Caki2 (cell line): ENCODE measurements at regions not wholly inside any gene's neighbourhood (a gene's known extent, or its start where the extent isn't known, plus 50 kb on each side); places are given as distances from the start of the nearest gene placed in this dataset.
"Not testable (repeated sequence)": the region's sequence is repeated elsewhere in the genome, so short reads cannot be mapped to it uniquely, and the experiment has no call there.

Experiments
- DNase-seq: peaks from one replicate; pipeline ENCODE4 v3.0.0-alpha.2; 2015; ENCODE audit warnings: low read depth
- in situ Hi-C: cut with HindIII; loops from 2 replicates; pipeline ENCODE4 v1.10.0; 2016; ENCODE audit warnings: low sequenced_read_pairs, low pct_unique_long_range_greater_than_20kb, mixed read lengths

GRCh38 chr7:1298051-1298930, 65.6 kb downstream of the UNCX start:
- in situ Hi-C loops = no loop called here

GRCh38 chr7:1298931-1299885, 66.5 kb downstream of the UNCX start:
- no peak for DNase-seq
- in situ Hi-C loops = no loop called here

More at GRCh38 chr7:1298051-1298930, 65.6 kb downstream of the UNCX start:
- DNase-seq = no peak

DNA sequence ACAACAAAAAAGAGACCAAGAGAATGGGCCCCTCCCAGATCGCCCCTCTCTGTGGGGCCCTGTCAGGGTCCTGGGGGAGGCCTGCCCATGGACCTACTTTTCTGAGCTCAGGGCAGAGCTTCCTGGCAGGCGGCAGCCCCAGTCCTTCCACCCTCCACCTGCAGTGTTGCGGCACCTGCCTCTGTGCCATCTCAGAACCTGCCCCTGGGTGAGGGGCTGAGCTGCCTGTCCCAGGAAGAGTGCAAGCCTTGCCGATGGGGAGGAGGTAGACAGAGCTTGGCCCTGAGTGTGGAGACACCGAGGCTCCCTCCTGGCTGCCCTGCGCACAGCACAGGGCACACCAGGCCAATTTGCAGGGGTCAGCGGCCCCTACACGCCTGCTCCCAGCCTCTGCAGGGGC, 67.5 kb downstream of the UNCX start:
- DNase-seq = no peak
- in situ Hi-C loops = no loop called here

GRCh38 chr7:1300636-1301035, 68.0 kb downstream of the UNCX start:
- in situ Hi-C loops = no loop called here
- DNase-seq = no peak

GRCh38 chr7:1301054-1301881, 68.6 kb downstream of the UNCX start:
- DNase-seq = no peak
- in situ Hi-C loops = no loop called here

DNA sequence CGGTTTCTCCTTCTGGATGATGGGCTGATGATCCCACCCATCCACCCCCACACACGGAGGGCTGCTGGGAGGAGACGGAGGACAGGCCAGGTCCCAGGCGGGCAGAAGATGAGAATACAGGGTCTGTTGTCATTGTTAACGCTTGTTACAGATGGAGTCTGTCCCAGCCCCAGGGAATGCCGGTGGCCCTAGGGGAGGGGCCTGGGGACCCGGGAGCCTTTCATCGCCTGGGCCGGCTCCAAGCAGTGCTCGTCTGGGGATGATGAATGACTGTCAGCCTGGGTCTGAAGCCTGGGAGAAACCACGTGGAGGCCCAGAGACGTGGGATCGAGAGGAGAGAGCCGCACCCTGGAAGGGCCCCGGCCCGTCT, 69.2 kb downstream of the UNCX start:
- in situ Hi-C loops = no loop called here
- no peak for DNase-seq

- in situ Hi-C loops = no loop called here
- no peak for DNase-seq
Measured at GRCh38 chr7:1302936-1303335, 70.3 kb downstream of the UNCX start.

- DNase-seq = not testable (repeated sequence)
Measured at GRCh38 chr7:1304011-1304410, 71.3 kb downstream of the UNCX start.

DNA sequence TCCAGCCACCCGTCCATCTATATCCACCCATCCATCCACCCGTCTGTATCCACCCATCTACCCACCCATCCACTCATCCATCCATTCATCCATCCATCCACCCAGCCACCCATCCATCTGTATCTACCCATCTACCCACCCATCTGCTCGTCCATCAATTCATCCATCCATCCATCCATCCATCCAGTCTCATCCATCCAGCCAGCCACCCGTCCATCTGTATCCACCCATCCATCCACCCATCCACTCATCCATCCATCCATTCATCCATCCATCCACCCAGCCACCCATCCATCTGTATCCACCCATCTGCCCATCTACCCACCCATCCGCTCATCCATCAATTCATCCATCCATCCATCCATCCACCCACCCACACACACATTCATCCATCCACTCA, 73.2 kb downstream of the UNCX start:
- in situ Hi-C loops = no loop called here
- no peak for DNase-seq

More at GRCh38 chr7:1304011-1304410, 71.3 kb downstream of the UNCX start:
- in situ Hi-C loops = not testable (repeated sequence)

GRCh38 chr7:1307828-1308227, 75.2 kb downstream of the UNCX start:
- DNase-seq = no peak
- in situ Hi-C loops = no loop called here

DNA sequence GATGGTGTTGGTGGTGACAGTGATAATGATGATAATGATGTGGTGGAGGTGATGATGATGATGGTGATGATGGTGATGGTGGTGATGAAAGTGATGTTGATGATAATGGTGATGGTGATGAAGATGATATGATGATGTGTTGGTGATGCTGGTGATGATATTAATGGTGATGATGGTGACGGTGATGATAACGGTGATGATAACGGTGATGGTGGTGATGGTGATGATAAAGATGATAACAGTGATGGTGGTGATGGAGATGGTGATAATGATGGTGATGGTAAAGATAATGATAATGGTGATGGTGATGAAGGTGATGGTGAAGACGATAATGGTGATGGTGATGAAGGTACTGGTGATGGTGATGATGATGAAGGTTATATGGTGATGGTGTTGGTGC, 76.6 kb downstream of the UNCX start:
- in situ Hi-C loops = no loop called here
- DNase-seq = no peak

DNA sequence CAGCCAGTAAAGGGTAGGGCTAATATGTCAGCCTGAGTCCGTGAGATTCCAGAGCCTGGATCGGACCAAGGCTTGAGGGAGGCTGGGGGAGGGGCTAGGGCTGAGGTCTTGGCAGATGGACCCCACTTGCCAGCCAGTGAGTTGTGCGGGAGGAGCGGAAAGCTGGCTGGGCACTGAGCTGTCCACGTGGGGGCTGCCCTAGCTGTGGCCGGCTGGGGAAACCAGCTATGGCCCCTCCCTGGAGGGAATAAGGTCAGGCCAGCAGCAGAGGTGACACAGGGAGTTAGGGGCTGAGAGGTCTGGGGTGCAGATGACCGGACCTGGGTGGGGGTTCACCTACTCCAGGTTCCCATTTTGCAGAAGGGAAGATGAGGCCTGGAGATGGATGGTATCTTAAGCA, 77.3 kb downstream of the UNCX start:
- in situ Hi-C loops = no loop called here
- DNase-seq = no peak

DNA sequence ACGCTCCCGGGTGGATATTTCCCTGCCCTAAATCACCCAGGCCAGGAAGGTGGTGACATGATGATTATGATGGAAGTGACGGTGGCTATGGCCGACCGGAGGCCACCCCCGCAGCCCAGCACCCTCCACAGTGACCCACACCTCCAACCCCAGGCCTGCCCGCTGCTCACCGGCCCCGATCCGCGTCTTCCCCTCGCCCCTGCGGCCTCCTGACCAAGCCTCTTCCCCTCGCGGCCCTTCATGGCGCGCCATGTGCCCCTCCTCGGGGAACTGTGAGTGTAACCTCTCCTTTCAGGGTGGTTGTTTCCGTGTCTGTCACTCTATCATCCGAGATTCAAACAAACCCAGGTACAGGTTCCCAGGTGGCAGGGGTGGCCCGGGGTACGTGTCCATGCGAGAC, 78.3 kb downstream of the UNCX start:
- in situ Hi-C loops = no loop called here
- no peak for DNase-seq

DNA sequence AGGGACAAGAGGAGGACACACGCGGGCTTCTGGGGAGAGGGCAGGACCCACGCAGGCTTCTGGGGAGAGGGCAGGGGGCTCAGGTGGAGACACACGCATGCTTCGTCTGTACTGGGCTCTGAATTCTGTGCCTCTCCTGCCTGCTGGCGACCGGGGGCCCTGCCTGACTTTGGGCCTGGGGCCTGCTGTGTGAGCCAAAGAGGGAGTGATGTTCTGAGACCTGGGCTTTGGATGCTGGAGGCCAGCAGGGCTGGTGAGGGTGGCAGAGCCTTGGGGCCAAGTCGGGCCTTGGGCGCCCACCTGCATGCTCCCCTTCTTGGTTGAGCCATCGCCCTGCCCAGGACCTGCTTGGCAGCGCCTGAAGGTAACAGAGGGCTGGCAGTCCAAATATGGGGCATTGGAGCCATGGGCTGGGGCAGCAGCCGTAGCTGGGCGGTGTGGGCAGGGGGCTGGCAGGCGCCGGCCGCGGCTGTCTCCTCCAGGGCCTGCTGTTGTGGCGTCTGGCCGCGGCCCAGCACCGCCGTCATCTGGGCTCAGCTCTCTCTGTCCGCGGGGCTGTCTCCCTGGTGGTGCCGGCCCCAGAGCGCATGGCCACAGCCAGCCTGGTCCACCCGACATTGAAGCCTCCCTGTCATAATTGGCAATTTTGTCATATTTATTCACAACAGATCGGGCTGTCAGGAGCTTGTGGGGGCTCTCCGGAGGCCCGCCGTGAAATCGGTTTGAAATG, 78.9 kb downstream of the UNCX start:
- in situ Hi-C loops = no loop called here
- DNase-seq = no peak

DNA sequence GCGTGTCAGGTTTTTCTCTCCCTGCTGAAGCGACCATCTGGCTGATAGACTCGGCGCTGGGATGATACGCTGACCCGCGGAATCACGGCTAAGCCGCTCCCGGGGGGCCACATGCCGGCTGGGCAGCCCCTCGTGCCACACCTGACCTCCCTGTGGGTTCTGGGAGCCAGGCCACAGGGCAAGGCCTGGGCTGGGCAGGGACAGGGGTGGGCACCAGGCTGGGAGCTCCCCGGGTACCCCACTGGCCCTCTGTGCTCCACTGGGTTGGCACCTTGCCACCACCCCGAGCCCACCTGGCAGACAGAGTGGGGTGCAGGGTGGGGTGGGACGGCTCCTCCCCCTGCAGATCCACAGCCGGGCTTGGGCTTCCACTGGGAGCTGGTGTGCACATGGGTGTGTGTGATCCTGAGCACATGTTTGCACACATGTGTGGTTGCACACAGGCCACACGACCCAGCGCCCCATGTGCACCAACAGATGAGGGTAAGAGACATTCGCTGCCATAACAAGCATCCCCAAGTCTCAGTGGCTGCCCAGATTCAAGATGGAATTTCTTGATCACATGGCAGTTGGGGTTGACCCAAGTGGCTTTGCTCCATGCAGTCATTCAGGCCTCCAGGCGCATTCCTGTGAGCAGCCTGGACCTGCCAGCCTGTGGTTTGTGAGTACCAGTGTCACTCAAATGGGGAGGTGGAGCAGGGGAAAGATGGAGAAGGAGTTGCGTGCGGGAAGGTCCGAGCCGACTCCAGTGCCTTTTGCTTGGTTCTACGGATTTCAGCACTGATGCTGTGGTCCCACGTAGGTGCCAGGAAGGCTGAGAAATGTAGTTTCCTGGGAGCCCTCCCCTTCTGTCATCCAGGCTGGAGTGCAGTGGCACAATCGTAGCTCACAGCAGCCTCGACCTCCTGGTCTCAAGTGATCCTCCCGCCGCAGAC, 79.7 kb downstream of the UNCX start:
- DNase-seq = no peak
- in situ Hi-C loops = no loop called here

- DNase-seq = no peak
- in situ Hi-C loops = no loop called here
Measured at GRCh38 chr7:1313613-1314012, 80.9 kb downstream of the UNCX start.
